GM12872 (cell line): ENCODE measurements at regions not wholly inside any gene's neighbourhood (a gene's known extent, or its start where the extent isn't known, plus 50 kb on each side); places are given as distances from the start of the nearest gene placed in this dataset.

Experiments used
- TF ChIP-seq, protein P1 (sequence below): IDR thresholded peaks from 3 replicates; pipeline ENCODE4 v1.5.1; 2011; ENCODE audit warnings: low read depth, mild to moderate bottlenecking, low read length, moderate library complexity; ENCODE audit not compliant: insufficient read depth

DNA sequence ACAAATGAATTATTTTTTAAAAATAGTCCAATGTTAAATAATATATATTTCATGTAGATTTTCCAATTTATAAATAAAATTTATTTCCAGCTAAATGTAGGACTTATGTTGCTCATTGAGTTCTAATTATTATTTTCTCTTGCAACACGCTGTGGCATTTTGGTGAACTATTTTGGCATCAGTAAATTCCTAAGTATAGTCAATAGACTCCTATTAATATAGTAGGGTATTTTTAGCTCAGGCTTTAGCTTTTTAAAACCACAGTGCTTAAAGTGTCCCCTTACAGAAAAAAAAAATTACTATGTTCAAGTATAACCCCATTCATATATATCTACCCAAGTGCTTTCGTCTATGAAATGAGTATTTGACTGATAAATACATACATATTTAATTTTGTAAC is 919.2 kb upstream of the SOX9 start:
- TF ChIP-seq, protein P1, sequence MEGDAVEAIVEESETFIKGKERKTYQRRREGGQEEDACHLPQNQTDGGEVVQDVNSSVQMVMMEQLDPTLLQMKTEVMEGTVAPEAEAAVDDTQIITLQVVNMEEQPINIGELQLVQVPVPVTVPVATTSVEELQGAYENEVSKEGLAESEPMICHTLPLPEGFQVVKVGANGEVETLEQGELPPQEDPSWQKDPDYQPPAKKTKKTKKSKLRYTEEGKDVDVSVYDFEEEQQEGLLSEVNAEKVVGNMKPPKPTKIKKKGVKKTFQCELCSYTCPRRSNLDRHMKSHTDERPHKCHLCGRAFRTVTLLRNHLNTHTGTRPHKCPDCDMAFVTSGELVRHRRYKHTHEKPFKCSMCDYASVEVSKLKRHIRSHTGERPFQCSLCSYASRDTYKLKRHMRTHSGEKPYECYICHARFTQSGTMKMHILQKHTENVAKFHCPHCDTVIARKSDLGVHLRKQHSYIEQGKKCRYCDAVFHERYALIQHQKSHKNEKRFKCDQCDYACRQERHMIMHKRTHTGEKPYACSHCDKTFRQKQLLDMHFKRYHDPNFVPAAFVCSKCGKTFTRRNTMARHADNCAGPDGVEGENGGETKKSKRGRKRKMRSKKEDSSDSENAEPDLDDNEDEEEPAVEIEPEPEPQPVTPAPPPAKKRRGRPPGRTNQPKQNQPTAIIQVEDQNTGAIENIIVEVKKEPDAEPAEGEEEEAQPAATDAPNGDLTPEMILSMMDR: no peak

DNA sequence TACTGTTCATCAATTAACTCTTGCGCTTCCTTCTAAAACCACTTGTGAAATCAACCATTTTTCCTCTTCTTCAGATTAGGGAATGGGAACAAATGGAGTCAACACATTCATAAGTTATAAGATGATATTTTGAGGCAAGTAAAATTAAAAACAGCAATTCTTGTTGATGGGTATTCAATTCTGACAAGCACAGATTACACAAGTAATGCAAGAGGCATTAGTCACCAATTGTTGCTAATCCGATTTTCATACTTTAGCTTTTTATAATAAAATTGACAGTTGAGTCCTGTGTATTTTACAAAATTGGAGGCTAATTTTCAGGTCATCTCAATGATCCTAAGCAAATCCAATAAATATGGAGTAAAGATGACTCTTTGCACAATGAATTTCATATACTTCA is 918.4 kb upstream of the SOX9 start:
- TF ChIP-seq, protein P1: no peak

DNA sequence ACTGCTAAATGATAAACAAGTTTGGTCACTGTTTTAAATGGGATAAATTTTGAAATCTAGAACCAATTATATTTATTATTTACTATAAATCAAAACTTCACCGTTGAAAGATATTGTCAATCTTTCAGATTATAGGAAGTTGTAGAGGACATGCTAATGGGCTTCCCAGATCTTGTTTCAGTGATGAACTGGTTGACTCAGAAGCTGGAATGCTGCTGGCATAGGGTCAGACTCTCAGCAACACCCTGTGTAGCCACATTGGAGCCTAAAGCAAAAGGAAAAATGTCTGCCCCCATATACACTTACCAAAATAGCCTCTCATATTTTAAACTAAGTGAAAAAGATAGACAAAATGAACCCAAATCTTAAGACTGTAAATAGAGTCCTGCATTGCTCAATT is 916.9 kb upstream of the SOX9 start:
- TF ChIP-seq, protein P1: no peak

DNA sequence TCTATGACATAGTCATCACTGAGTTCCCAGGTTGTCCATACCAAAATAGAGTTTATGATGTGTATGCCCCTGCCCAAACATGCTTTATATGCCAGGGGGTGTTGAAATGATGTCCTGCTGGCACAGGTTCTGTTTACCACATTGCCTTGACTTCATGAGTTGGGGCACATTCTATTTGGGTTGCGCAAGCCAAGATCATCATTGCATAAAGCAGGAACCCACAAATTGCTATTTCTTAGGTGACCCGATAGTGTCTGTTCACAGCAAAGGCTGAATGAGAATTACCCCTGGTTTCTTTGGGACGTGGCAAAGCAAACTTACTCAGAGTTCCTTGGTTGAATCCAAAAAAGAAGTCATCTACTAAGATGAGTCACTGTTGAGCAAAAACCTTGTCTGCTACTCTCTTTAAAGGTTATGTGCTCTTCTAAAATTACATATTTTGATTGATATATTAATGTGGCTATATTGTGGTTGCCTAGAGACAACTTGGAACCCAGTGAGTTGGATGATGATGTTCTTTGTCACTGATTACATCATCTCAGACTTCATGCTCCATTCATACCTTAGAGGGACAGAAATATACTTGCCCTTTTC is 912.6 kb upstream of the SOX9 start:
- TF ChIP-seq, protein P1: no peak

DNA sequence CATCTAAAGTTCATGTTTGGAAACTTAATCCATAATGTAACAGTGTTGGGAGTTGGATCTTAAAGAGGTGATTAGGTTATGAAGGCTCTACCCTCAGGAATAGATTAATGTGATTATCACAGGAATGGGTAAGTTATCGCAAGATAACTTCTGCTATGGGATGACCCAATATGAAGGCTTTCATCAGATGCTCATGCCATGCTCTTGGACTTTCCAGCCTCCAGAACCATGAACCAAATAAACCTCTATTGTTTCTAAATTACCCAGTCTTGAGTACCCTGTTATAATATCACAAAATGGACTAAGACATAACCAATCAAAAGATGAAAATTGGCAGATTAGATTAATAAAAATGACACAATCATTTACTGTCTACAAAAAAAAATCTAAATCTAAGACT is 906.9 kb upstream of the SOX9 start:
- TF ChIP-seq, protein P1: no peak

DNA sequence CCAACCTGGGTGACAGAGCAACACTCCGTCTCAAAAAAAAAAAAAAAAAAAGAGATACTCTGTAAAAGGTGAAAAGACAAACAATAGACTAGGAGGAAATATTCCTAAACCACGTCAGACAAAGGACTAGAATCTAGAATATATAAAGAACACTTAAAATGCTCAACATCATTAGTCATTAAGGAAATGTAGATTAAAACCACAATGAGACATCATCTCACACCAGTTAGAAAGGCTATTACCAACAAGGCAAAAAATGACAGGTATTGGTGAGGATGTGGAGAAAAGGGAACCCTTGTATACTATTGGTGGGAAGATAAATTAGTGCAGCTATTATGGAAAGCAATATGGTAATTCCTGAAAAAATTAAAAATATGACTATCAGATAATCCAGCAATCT is 903.1 kb upstream of the SOX9 start:
- TF ChIP-seq, protein P1: no peak

DNA sequence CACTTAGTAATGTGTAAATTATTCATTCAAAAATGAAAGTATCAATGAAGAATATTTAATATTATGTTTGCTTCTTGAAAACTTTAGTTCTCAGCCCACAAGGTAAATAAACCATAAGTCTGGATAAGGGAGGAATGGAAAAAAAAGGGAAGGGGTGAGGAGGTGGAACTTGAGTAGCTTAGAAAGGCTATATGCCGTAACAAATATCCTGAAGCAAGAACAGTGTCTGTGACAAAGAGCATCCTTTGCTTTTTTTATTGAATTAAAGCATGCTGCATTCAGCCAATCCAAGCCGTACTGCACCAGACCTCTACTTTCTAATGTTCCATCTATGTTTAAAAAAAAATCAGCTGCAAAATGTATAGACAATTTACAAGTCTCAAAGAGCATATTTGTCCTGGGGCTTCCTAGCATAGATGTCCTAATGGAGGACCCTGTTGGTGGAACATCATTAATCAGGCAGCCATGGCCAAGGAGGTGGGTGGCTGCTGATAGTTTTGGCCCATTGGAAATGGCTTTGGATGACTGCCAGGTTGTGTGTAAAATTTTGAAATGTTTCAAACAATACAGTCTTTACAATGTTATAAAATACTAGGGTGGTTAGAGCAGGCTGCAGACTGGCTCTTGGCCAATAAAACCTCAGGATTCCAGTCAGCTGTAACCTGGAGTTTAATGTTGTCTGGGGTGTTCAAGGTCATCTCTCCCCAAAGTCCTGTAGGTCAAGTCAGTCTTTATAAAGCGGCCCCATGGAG is 895.8 kb upstream of the SOX9 start:
- TF ChIP-seq, protein P1: no peak
